PC-9 (cell line): ENCODE measurements at regions not wholly inside any gene's neighbourhood (a gene's known extent, or its start where the extent isn't known, plus 50 kb on each side); places are given as distances from the start of the nearest gene placed in this dataset.

Source experiments
- EZH2 ChIP-seq: fragments of 200-600 bp; sonication (generic); IDR thresholded peaks from 2 replicates; pipeline ENCODE4 v1.8.0; 2017; ENCODE audit warnings: antibody characterized with exemption, low read depth
- TF ChIP-seq, protein P1 (sequence below): fragments of 200-600 bp; sonication (generic); conservative IDR thresholded peaks from 2 replicates; pipeline ENCODE4 v1.6.1; 2017; ENCODE audit warnings: mixed run types, antibody characterized with exemption, mild to moderate bottlenecking, moderate library complexity

DNA sequence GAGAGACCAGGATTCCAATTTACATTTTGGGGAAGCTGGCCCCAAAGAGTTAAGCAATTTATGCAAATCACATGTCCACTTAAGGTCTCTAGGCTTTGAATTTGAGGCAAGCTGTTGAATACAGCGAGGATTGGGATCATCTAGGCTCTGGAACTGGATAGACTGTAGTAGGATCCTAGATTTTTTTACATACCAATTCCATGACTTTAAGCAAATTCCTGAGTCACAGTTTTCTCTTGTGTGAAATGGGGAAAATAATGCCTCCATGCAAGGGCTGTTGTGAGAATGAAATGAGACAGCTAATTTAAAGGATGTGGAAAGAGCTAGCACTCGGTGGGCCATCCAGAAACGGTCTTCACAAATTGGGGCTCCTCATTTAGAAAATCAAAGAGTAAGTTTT is 103.4 kb downstream of the MINAR1 start:
- TF ChIP-seq, protein P1, sequence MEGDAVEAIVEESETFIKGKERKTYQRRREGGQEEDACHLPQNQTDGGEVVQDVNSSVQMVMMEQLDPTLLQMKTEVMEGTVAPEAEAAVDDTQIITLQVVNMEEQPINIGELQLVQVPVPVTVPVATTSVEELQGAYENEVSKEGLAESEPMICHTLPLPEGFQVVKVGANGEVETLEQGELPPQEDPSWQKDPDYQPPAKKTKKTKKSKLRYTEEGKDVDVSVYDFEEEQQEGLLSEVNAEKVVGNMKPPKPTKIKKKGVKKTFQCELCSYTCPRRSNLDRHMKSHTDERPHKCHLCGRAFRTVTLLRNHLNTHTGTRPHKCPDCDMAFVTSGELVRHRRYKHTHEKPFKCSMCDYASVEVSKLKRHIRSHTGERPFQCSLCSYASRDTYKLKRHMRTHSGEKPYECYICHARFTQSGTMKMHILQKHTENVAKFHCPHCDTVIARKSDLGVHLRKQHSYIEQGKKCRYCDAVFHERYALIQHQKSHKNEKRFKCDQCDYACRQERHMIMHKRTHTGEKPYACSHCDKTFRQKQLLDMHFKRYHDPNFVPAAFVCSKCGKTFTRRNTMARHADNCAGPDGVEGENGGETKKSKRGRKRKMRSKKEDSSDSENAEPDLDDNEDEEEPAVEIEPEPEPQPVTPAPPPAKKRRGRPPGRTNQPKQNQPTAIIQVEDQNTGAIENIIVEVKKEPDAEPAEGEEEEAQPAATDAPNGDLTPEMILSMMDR: no peak
- no peak for TF ChIP-seq EZH2
